ENCODE measurements at regions not wholly inside any gene's neighbourhood (a gene's known extent, or its start where the extent isn't known, plus 50 kb on each side); places are given as distances from the start of the nearest gene placed in this dataset.
"Not testable (repeated sequence)": the region's sequence is repeated elsewhere in the genome, so short reads cannot be mapped to it uniquely, and the experiment has no call there.

- not testable (repeated sequence) for TF ChIP-seq POLR2A, POLR2AphosphoS5, CTCF, EP300 (IDR thresholded peaks at IDR 0.05)
Measured at GRCh38 chr2:91917602-91918001, 2953.6 kb upstream of the TEKT4 start.
